H1 (cell line): ENCODE measurements at regions not wholly inside any gene's neighbourhood (a gene's known extent, or its start where the extent isn't known, plus 50 kb on each side); places are given as distances from the start of the nearest gene placed in this dataset.
A peak's percentile ranks its signal among the peaks of the same experiment; 100 is the strongest.

ENCODE experiments used
- CTCF ChIA-PET: fragments of 300-600 bp; sonication (Branson Sonifier 250); formaldehyde crosslinking; loops from one replicate; lab custom pipeline; 2021; ENCODE audit not compliant: partially characterized antibody; lab: Charles Lee
- POLR2A ChIA-PET: fragments of 300-600 bp; sonication (Branson Sonifier 250); formaldehyde crosslinking; loops from one replicate; lab custom pipeline; 2021; ENCODE audit warnings: inconsistent platforms; ENCODE audit not compliant: partially characterized antibody; lab: Charles Lee
- DNase-seq, 2 experiments: peaks; one replicate each; pipeline versions ENCODE4 v3.0.0 to v3.0.0-alpha.2; 2010 to 2022; ENCODE audit warnings: low spot score in 2 of 2, low read depth in 1 of 2, mixed read lengths in 1 of 2
- FAIRE-seq: peaks from 2 replicates; lab custom pipeline; 2011; peaks lifted over from hg19 to GRCh38; lab: Jason Lieb, UNC
- H2AFZ ChIP-seq: 2 replicates; pipeline ENCODE4 v1.8.1; 2012; ENCODE audit warnings: low read length, inconsistent platforms
- H2AK5ac ChIP-seq: 2 replicates; pipeline ENCODE4 v1.6.1; 2013; ENCODE audit warnings: low read depth, low read length
- H2BK120ac ChIP-seq: replicated peaks from 2 replicates; pipeline ENCODE3; 2013; ENCODE audit warnings: low read depth, low read length, inconsistent platforms
- H2BK12ac ChIP-seq: 2 replicates; pipeline ENCODE4 v1.6.1; 2013; ENCODE audit warnings: low read depth, low read length
- H2BK15ac ChIP-seq: 2 replicates; pipeline ENCODE4 v1.6.1; 2013; ENCODE audit warnings: low read length
- H2BK20ac ChIP-seq: 2 replicates; pipeline ENCODE4 v1.6.1; 2013; ENCODE audit warnings: low read length
- H2BK5ac ChIP-seq: 2 replicates; pipeline ENCODE4 v1.6.1; 2013; ENCODE audit warnings: low read depth, low read length
- H3K14ac ChIP-seq: 2 replicates; pipeline ENCODE4 v1.6.1; 2013; ENCODE audit warnings: inconsistent platforms; ENCODE audit not compliant: insufficient read length
- H3K18ac ChIP-seq: 2 replicates; pipeline ENCODE4 v1.6.1; 2013; ENCODE audit warnings: low read length; ENCODE audit errors: extremely low read depth
- H3K23ac ChIP-seq: 2 replicates; pipeline ENCODE4 v1.6.1; 2013; ENCODE audit warnings: inconsistent platforms; ENCODE audit not compliant: insufficient read length
- H3K23me2 ChIP-seq: 2 replicates; pipeline ENCODE4 v1.6.1; 2013; ENCODE audit warnings: low read depth, low read length
- H3K27ac ChIP-seq: 2 replicates; pipeline ENCODE4 v1.6.1; 2011; ENCODE audit warnings: low read depth, low read length, inconsistent platforms
- H3K27me3 ChIP-seq, 4 experiments: replicated peaks in 1 of 4; 1 replicate in 1 of 4; 2 replicates in 3 of 4; pipeline versions ENCODE4 v1.6.1 to v1.8.1; 2011 to 2013; ENCODE audit warnings: low read length in 3 of 4, mild to moderate bottlenecking in 3 of 4, inconsistent platforms in 2 of 4, mixed read lengths in 2 of 4, moderate library complexity in 1 of 4; ENCODE audit not compliant: control insufficient read depth in 3 of 4, insufficient read depth in 3 of 4; ENCODE audit errors: extremely low read depth in 1 of 4
- H3K36me3 ChIP-seq, 4 experiments: 2 replicates each; pipeline versions ENCODE4 v1.6.1 to v1.8.1; 2011 to 2013; ENCODE audit warnings: mild to moderate bottlenecking in 4 of 4, low read length in 3 of 4, moderate library complexity in 2 of 4, control low read depth in 1 of 4, inconsistent platforms in 1 of 4; ENCODE audit not compliant: insufficient read depth in 4 of 4, control insufficient read depth in 2 of 4
- H3K4ac ChIP-seq: replicated peaks from 2 replicates; pipeline ENCODE3; 2013; ENCODE audit warnings: low read length, low read depth, mixed read lengths, inconsistent platforms; ENCODE audit not compliant: insufficient read length
- H3K4me1 ChIP-seq, 4 experiments: replicated peaks in 1 of 4; 1 replicate in 1 of 4; 2 replicates in 3 of 4; pipeline versions ENCODE4 v1.6.1 to v1.8.1; 2011 to 2013; ENCODE audit warnings: low read length in 3 of 4, inconsistent platforms in 2 of 4, mixed read lengths in 1 of 4; ENCODE audit not compliant: insufficient read depth in 4 of 4, control insufficient read depth in 3 of 4
- H3K4me2 ChIP-seq, 2 experiments: 2 replicates each; pipeline versions ENCODE4 v1.6.1 to v1.8.1; 2011 to 2013; ENCODE audit warnings: low read depth in 2 of 2, low read length in 2 of 2, control low read depth in 1 of 2, inconsistent platforms in 1 of 2, mild to moderate bottlenecking in 1 of 2; ENCODE audit not compliant: insufficient read depth in 1 of 2
- H3K4me3 ChIP-seq, 4 experiments: fragments of 200-600, 300-600 bp in 1 of 4; sonication (generic), shearing (Covaris generic), sonication (Bioruptor Twin) in 1 of 4; 2 replicates each; pipeline versions ENCODE4 v1.5.1 to v1.8.1; 2011 to 2016; ENCODE audit warnings: low read length in 4 of 4, low read depth in 3 of 4, control low read depth in 2 of 4, inconsistent platforms in 2 of 4, mild to moderate bottlenecking in 2 of 4, mixed read lengths in 1 of 4, moderate library complexity in 1 of 4; ENCODE audit not compliant: insufficient read depth in 2 of 4; ENCODE audit errors: extremely low read depth in 1 of 4
- H3K56ac ChIP-seq: replicated peaks from 2 replicates; pipeline ENCODE3; 2013; ENCODE audit warnings: low read depth, mild to moderate bottlenecking, mixed read lengths, low read length, inconsistent platforms; ENCODE audit not compliant: insufficient read length
- H3K79me1 ChIP-seq: 2 replicates; pipeline ENCODE4 v1.6.1; 2013; ENCODE audit warnings: low read depth, low read length, control low read depth
- H3K79me2 ChIP-seq, 2 experiments: 2 replicates each; pipeline versions ENCODE4 v1.6.1 to v1.8.1; 2012 to 2013; ENCODE audit warnings: low read length in 2 of 2, mild to moderate bottlenecking in 2 of 2, inconsistent platforms in 1 of 2; ENCODE audit not compliant: insufficient read depth in 2 of 2, control insufficient read depth in 1 of 2
- H3K9ac ChIP-seq, 4 experiments: replicated peaks in 1 of 4; 1 replicate in 1 of 4; 2 replicates in 3 of 4; pipeline versions ENCODE4 v1.6.1 to v1.8.1; 2011 to 2013; ENCODE audit warnings: low read depth in 3 of 4, low read length in 3 of 4, control low read depth in 2 of 4, mild to moderate bottlenecking in 2 of 4, moderate library complexity in 2 of 4, inconsistent platforms in 1 of 4; ENCODE audit errors: extremely low read depth in 1 of 4
- H3K9me3 ChIP-seq, 2 experiments: 2 replicates each; pipeline versions ENCODE4 v1.6.1 to v1.8.1; 2012 to 2013; ENCODE audit warnings: mild to moderate bottlenecking in 2 of 2, moderate library complexity in 2 of 2, control low read depth in 1 of 2, inconsistent platforms in 1 of 2, low read depth in 1 of 2, low read length in 1 of 2, mixed read lengths in 1 of 2; ENCODE audit not compliant: insufficient read depth in 2 of 2
- H4K20me1 ChIP-seq, 2 experiments: replicated peaks in 1 of 2; 2 replicates each; pipeline versions ENCODE3 to v1.8.1; 2011 to 2013; ENCODE audit warnings: inconsistent platforms in 2 of 2, low read length in 2 of 2, mild to moderate bottlenecking in 1 of 2; ENCODE audit not compliant: insufficient read depth in 2 of 2, control insufficient read depth in 1 of 2
- H4K5ac ChIP-seq: 2 replicates; pipeline ENCODE4 v1.6.1; 2013; ENCODE audit warnings: low read length, low read depth, mixed read lengths, inconsistent platforms; ENCODE audit not compliant: insufficient read length
- H4K8ac ChIP-seq: 2 replicates; pipeline ENCODE4 v1.8.0; 2013; ENCODE audit warnings: mild to moderate bottlenecking, moderate library complexity, low read length, inconsistent platforms; ENCODE audit not compliant: insufficient read depth; ENCODE audit errors: extremely low read depth
- H4K91ac ChIP-seq: replicated peaks from 2 replicates; pipeline ENCODE3; 2013; ENCODE audit warnings: low read length, mixed read lengths, inconsistent platforms; ENCODE audit not compliant: insufficient read length
- CBX5 ChIP-seq: fragments of 300-800, 300-1000 bp; sonication (generic); IDR thresholded peaks from 2 replicates; pipeline ENCODE4 v1.7.1; 2016; ENCODE audit warnings: antibody characterized with exemption, low read length, low read depth
- CBX8 ChIP-seq: fragments of 300-800, 300-1000 bp; sonication (generic); IDR thresholded peaks from 2 replicates; pipeline ENCODE4 v1.7.1; 2016; ENCODE audit warnings: low read depth, low read length, borderline replicate concordance
- CEBPB ChIP-seq: IDR thresholded peaks from 2 replicates; pipeline ENCODE4 v1.6.1; 2012; ENCODE audit warnings: low read depth, low read length
- CHD2 ChIP-seq: IDR thresholded peaks from 2 replicates; pipeline ENCODE4 v1.6.1; 2012; ENCODE audit warnings: low read length, improper control_type of control experiment
- CREB1 ChIP-seq: IDR thresholded peaks from 2 replicates; pipeline ENCODE4 v1.6.1; 2012; ENCODE audit warnings: inconsistent platforms
- CTBP2 ChIP-seq: IDR thresholded peaks from 2 replicates; pipeline ENCODE4 v1.7.0; 2011; ENCODE audit warnings: borderline replicate concordance, mild to moderate bottlenecking, moderate library complexity, mixed read lengths, low read length; ENCODE audit not compliant: insufficient read depth, insufficient read length
- FOSL1 ChIP-seq: IDR thresholded peaks from 2 replicates; pipeline ENCODE4 v1.6.1; 2011; ENCODE audit warnings: mild to moderate bottlenecking, low read depth, low read length, moderate library complexity; ENCODE audit not compliant: insufficient read depth
- NRF1 ChIP-seq: IDR thresholded peaks from 2 replicates; pipeline ENCODE4 v1.6.1; 2011; ENCODE audit warnings: mild to moderate bottlenecking, low read depth, low read length, improper control_type of control experiment
- PHF8 ChIP-seq: fragments of 200-600 bp; sonication (generic); conservative IDR thresholded peaks from 2 replicates; pipeline ENCODE4 v1.7.1; 2012; ENCODE audit warnings: low read depth, mild to moderate bottlenecking, inconsistent platforms, low read length, moderate library complexity
- RBBP5 ChIP-seq: IDR thresholded peaks from 2 replicates; pipeline ENCODE4 v1.7.1; 2012; ENCODE audit warnings: low read depth, mild to moderate bottlenecking, inconsistent platforms, low read length, moderate library complexity, borderline replicate concordance
- RFX5 ChIP-seq: IDR thresholded peaks from 2 replicates; pipeline ENCODE4 v1.6.1; 2011; ENCODE audit warnings: low read depth, low read length, improper control_type of control experiment, borderline replicate concordance
- RXRA ChIP-seq: IDR thresholded peaks from 2 replicates; pipeline ENCODE4 v1.6.1; 2011; ENCODE audit warnings: low read depth, mild to moderate bottlenecking, low read length, moderate library complexity; ENCODE audit not compliant: insufficient read depth
- SIX5 ChIP-seq: IDR thresholded peaks from 2 replicates; pipeline ENCODE4 v1.6.1; 2011; ENCODE audit warnings: mild to moderate bottlenecking, low read depth, low read length
- SP4 ChIP-seq: IDR thresholded peaks from 2 replicates; pipeline ENCODE4 v1.6.1; 2012; ENCODE audit warnings: low read length, inconsistent platforms
- SUZ12 ChIP-seq: fragments of 200-600 bp; sonication (generic); IDR thresholded peaks from 2 replicates; pipeline ENCODE4 v1.6.1; 2012; ENCODE audit warnings: mild to moderate bottlenecking, inconsistent platforms, low read length, moderate library complexity, mixed read lengths
- WGBS, 2 experiments: shearing (Covaris generic) in 1 of 2; methylation state at CpG; one replicate each; pipeline versions ENCODE4 v1.1.6 to v1.1.7; 2013 to 2015; ENCODE audit warnings: low lambda C conversion rate in 2 of 2, mixed read lengths in 2 of 2, inconsistent platforms in 1 of 2, low coverage in 1 of 2, missing lambda C conversion rate in 1 of 2; ENCODE audit not compliant: insufficient replicate concordance in 2 of 2, insufficient coverage in 1 of 2, insufficient read length in 1 of 2; ENCODE audit errors: extremely low coverage in 1 of 2, missing lambda C conversion rate in 1 of 2; 5-methylcytosine and 5-hydroxymethylcytosine counted together

DNA sequence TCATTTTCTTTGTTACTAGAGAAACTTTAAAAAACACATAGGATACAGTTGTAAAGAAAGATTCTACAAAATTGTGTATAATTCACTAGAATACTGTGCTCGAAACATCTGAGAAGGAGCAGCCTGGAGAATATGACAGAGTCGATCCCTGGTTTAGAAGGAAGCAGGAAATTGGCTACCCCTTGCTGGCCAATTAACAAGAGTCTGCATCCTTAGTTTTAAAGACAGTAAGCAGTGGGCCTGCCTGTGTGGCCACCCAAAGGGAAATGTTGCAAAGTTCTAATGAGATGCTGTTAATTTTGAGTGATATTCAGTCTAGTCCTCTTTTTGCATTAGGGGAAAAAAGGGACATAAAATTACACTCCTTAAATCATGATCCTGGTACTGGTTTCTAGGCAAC is 988.6 kb downstream of the PCDH17 start:
- no peak overlapping the region for H3K4ac ChIP-seq
- FAIRE-seq = peak; percentile 7
- no peak overlapping the region for H3K4me3 ChIP-seq
- H4K91ac ChIP-seq = no peak overlapping the region
- WGBS, 2 experiments = 83% methylated on average over 2 of the region's 2 CpGs; no CpG with 5 or more reads in 1 of the 2 experiments
- ChIA-PET CTCF (no interaction called here), POLR2A (no interaction called here)
- no peak overlapping the region for H2BK5ac ChIP-seq
- no peak overlapping the region for H3K9ac ChIP-seq
- H2BK20ac ChIP-seq = no peak overlapping the region
- no peak overlapping the region for H2BK15ac ChIP-seq
- DNase-seq = no peak
- H2AFZ ChIP-seq = no peak overlapping the region
- H3K4me1 ChIP-seq = peaks cover 0 to 11% (median 2%) of the 10 kb centered on the region in 4 experiments; a peak in 3 of 7 replicates
- H2BK120ac ChIP-seq = no peak overlapping the region
- no peak overlapping the region for H3K4me2 ChIP-seq
- no peaks in the 10 kb centered on the region for H3K23me2 ChIP-seq
- no peaks in the 10 kb centered on the region for H3K79me2 ChIP-seq
- no peaks in the 10 kb centered on the region for H3K79me1 ChIP-seq
- no peak overlapping the region for H2AK5ac ChIP-seq
- H3K36me3 ChIP-seq = no peaks in the 10 kb centered on the region
- H4K20me1 ChIP-seq = no peaks in the 10 kb centered on the region
- no peak overlapping the region for H4K8ac ChIP-seq
- no peak overlapping the region for H3K23ac ChIP-seq
- no peaks in the 10 kb centered on the region for H3K9me3 ChIP-seq
- H2BK12ac ChIP-seq = no peak overlapping the region
- H3K56ac ChIP-seq = no peak overlapping the region
- no peak overlapping the region for H4K5ac ChIP-seq
- TF ChIP-seq PHF8 = no peak
- TF ChIP-seq SUZ12 = no peak
- TF ChIP-seq CBX8 = no peak
- TF ChIP-seq CREB1 = no peak
- TF ChIP-seq CBX5 = no peak
- no peak for TF ChIP-seq FOSL1
- no peak for TF ChIP-seq NRF1
- TF ChIP-seq RXRA = no peak
- TF ChIP-seq CHD2 = no peak
- no peak for TF ChIP-seq RFX5
- no peak for TF ChIP-seq CEBPB
- no peak for TF ChIP-seq RBBP5
- no peak for TF ChIP-seq SP4
- no peak for TF ChIP-seq SIX5
- TF ChIP-seq CTBP2 = no peak
- no peak overlapping the region for H3K18ac ChIP-seq
- H3K27me3 ChIP-seq = no peaks in the 10 kb centered on the region
- no peak overlapping the region for H3K27ac ChIP-seq
- no peak overlapping the region for H3K14ac ChIP-seq
